ENCODE measurements at regions not wholly inside any gene's neighbourhood (a gene's known extent, or its start where the extent isn't known, plus 50 kb on each side); places are given as distances from the start of the nearest gene placed in this dataset.

DNA sequence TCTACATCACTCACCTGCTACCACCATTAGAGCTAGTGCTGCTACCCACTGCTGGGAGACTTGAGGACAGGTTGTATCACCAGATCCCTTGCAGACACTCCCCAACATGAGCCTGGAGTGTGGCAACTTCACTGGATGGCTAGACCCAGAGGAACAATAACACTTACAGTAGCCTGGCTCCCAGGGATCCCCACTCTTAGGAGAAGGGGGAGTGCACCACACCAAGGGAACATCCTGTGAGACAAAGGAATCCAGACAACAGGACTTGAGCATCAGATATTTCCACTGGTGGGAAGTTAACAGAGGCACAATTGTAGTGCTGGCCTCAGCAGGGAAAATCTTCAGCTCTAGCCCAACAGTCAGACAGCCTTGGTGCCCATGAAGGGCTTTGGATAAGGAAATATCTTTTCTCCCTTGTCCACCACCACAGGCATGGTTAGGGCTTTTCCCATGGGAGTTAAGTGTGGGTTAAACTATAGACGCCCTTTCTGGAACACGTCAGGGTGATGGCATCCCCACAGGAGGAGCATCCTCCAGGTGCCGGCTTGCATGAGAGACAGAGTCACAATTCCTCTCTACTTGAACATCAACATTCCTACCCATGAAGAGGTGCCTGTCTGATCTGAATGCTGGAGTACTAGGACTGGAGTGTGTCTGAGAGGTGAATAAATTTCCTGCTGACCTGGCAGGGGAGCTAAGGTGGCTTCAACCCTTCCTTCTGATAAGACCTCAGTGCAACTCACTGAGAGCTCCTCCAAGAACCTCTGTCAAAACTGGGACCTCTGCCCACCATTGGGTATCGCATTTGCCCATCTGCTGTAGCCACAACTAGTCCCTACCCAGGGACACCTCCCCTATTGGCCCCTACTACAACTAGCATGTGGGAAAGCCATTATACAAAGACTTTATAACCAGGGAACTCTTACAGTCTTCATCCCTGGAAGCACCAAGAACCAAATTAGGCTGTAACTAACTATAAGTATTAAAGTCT is 55.4 kb upstream of the SIRPG start:
- TF ChIP-seq, protein P1, sequence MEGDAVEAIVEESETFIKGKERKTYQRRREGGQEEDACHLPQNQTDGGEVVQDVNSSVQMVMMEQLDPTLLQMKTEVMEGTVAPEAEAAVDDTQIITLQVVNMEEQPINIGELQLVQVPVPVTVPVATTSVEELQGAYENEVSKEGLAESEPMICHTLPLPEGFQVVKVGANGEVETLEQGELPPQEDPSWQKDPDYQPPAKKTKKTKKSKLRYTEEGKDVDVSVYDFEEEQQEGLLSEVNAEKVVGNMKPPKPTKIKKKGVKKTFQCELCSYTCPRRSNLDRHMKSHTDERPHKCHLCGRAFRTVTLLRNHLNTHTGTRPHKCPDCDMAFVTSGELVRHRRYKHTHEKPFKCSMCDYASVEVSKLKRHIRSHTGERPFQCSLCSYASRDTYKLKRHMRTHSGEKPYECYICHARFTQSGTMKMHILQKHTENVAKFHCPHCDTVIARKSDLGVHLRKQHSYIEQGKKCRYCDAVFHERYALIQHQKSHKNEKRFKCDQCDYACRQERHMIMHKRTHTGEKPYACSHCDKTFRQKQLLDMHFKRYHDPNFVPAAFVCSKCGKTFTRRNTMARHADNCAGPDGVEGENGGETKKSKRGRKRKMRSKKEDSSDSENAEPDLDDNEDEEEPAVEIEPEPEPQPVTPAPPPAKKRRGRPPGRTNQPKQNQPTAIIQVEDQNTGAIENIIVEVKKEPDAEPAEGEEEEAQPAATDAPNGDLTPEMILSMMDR (IDR thresholded peaks at IDR 0.05; ENCODE audit: low read length, missing control alignments), result no peak
- no peak overlapping the region for H3K4me3 ChIP-seq (replicated peaks; ENCODE audit: low read depth, low read length)

DNA sequence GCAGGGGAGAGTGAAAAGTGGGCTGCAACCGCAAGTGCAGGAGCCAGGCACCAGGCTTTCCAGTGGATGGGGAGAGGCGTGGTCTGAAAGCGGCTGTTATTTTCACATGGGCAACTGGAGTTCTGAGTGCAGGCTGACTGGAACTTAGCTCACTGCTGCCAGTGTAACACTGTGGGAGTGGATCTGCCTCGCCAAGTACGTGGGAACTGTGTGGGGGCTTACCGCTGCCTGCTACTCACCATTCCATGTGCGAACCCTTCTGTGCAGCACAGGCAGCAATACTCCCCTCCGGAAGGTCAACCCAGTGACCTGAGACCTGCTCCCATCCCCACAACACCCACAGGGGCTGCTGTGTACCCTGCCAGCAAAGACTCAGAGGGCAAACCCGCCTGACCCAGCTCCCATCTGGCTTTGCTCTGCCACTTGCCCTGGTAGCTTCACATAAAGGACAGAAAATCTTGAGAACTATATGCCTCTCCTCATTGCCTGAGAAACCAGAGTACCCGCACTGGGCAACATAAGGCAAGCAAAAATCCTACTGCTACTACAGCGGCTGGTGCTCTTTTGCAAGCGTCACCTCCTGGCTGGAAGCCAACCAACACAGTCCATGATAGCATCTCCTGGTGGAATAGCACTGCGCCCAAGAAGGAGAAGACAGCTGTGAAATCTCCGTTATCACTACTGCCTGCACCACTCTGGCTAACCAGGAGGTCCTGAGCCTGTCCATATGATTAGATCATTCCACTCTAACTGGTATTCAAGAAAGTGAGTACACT is 54.4 kb upstream of the SIRPG start:
- DNase-seq (ENCODE audit: low read depth), result peak; percentile 7
- TF ChIP-seq, protein P1 (IDR thresholded peaks at IDR 0.05; ENCODE audit: low read length, missing control alignments), result no peak

More for the DNA sequence above, 55.4 kb upstream of the SIRPG start:
- DNase-seq (ENCODE audit: low read depth), result no peak

DNA sequence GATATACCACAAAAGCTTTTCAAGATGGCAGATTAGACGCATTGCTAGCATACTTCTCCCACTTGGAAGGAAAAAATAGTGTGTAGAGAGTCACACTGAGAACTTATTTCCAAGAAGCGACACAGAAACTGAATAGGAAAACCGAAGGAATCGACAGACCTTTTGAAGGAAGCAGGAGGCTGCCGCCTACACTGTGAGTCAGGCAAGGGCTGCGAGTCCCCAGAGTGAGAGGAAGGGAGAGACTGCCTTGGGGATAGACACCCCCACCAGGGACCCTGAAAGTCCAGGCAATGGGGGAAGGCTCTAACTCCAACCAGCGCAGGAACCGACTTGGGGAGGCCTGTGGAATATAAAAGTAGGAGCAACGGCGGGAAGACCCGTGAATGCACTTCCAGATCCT is 53.7 kb upstream of the SIRPG start:
- no peak overlapping the region for H3K4me3 ChIP-seq (replicated peaks; ENCODE audit: low read depth, low read length)
- TF ChIP-seq, protein P1 (IDR thresholded peaks at IDR 0.05; ENCODE audit: low read length, missing control alignments), result no peak
- no peak for DNase-seq (ENCODE audit: low read depth)

More for the DNA sequence above, 54.4 kb upstream of the SIRPG start:
- no peak overlapping the region for H3K4me3 ChIP-seq (replicated peaks; ENCODE audit: low read depth, low read length)

DNA sequence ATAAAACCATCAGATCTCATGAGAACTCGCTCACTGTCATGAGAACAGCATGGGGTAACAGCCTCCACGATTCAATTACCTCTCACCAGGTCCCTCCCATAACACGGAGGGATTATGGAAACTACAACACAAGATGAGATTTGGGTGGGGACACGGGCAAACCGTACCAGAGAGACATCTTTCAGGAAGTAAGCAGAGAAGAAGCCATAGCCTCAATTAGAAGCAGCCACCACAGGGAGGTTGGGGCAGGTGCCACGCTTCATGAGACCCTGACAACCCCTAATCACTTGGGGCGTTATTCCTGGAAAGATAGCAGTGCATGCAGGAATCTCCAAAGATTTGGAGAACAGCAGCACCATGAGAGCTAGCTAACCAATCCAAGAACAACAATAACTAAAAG is 52.9 kb upstream of the SIRPG start:
- H3K4me3 ChIP-seq (replicated peaks; ENCODE audit: low read depth, low read length), result no peak overlapping the region

DNA sequence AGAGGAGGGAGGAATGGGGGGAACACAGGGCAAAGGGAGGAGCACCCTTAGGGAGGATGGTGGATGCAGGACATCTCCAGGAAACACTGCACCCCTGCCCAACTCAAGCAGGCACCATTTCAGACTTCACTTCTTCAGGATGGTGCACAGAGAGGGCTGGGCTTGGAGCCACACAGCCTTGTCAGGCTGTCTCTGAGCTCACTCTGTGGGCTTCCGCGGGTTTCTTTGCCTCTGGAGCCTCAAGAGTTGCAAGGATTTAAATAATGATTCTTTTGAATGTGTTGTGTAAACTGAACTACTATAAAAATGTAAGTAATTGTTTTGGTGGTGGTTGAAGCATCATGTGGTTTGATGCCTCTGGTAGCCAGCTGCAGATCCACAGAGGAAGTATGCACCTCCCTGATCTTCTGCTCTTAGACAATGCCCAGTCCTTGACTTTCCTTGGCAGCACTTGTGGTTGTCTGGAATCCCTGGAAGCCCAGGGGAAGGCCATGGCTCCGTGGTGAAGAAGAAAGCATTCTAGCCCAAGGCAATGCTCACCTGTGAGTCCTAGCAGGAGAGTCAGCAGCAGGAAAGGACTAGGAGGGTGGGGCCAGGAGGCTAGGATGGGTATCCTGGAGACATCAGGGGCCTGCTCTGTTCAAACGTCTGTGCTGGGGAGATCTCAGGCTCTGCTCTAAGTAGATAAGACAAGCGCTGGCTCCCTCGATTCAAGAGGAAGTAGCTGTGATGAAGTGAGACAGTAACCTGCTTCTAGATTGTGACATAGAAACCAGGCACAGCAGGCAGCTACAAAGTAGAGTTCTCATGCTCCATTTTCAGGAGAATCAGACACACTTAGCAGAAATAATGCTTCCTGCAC is 50.2 kb upstream of the SIRPG start:
- no peak overlapping the region for H3K4me3 ChIP-seq (replicated peaks; ENCODE audit: low read depth, low read length)
- TF ChIP-seq, protein P1 (IDR thresholded peaks at IDR 0.05; ENCODE audit: low read length, missing control alignments), result no peak
- DNase-seq (ENCODE audit: low read depth), result no peak

More for the DNA sequence above, 52.9 kb upstream of the SIRPG start:
- TF ChIP-seq, protein P1 (IDR thresholded peaks at IDR 0.05; ENCODE audit: low read length, missing control alignments), result no peak
- DNase-seq (ENCODE audit: low read depth), result no peak
